IgD-negative memory B cell (primary cell): ENCODE measurements at regions not wholly inside any gene's neighbourhood (a gene's known extent, or its start where the extent isn't known, plus 50 kb on each side); places are given as distances from the start of the nearest gene placed in this dataset.

Experiments
- H3K27ac Mint-ChIP-seq, 3 donors: one replicate each; pipeline ENCODE4 v1.8.0; 2020 to 2022; ENCODE audit warnings: mild to moderate bottlenecking in 3 of 3, mixed read lengths in 3 of 3, moderate library complexity in 1 of 3
- H3K27me3 Mint-ChIP-seq: one replicate; pipeline ENCODE4 v1.8.0; 2021; ENCODE audit warnings: mixed read lengths
- H3K36me3 Mint-ChIP-seq: one replicate; pipeline ENCODE4 v1.8.0; 2020; ENCODE audit warnings: mild to moderate bottlenecking, mixed read lengths
- H3K4me1 Mint-ChIP-seq, 3 donors: one replicate each; pipeline ENCODE4 v1.8.0; 2020 to 2022; ENCODE audit warnings: mixed read lengths in 3 of 3, mild to moderate bottlenecking in 1 of 3
- H3K4me3 Mint-ChIP-seq, 4 donors: one replicate each; pipeline ENCODE4 v1.8.0; 2020 to 2022; ENCODE audit warnings: mild to moderate bottlenecking in 4 of 4, mixed read lengths in 4 of 4, moderate library complexity in 3 of 4
- H3K9me3 Mint-ChIP-seq, 3 donors: one replicate each; pipeline ENCODE4 v1.8.0; 2020 to 2021; ENCODE audit warnings: mixed read lengths in 3 of 3, mild to moderate bottlenecking in 1 of 3

- H3K4me3 Mint-ChIP-seq: peak overlapping the region in 1 of 4 donors; percentile 49
- peaks cover 1 to 5% (median 2%) of the 10 kb centered on the region in 3 donors for H3K9me3 Mint-ChIP-seq
- peaks cover 1% of the 10 kb centered on the region for H3K36me3 Mint-ChIP-seq
- peaks cover 6 to 16% (median 11%) of the 10 kb centered on the region in 3 donors for H3K4me1 Mint-ChIP-seq
- no peak overlapping the region for H3K27ac Mint-ChIP-seq
- peaks cover 7% of the 10 kb centered on the region for H3K27me3 Mint-ChIP-seq
Measured at GRCh38 chr5:98464737-98465330, 308.6 kb upstream of the RGMB start.

- Mint-ChIP-seq H3K27me3 (peaks cover 6% of the 10 kb centered on the region), H3K27ac (no peak overlapping the region)
Measured at GRCh38 chr5:98468188-98468869, 305.1 kb upstream of the RGMB start.

GRCh38 chr5:98470747-98471146 lies 302.7 kb upstream of the RGMB start:
- Mint-ChIP-seq H3K27ac (no peak overlapping the region), H3K4me3 (no peak overlapping the region), H3K36me3 (peaks cover 3% of the 10 kb centered on the region), H3K4me1 (peaks cover 0 to 2% (median 0%) of the 10 kb centered on the region in 3 donors), H3K27me3 (peaks cover 6% of the 10 kb centered on the region), H3K9me3 (no peaks in the 10 kb centered on the region)

More at GRCh38 chr5:98468188-98468869, 305.1 kb upstream of the RGMB start:
- no peak overlapping the region for H3K4me3 Mint-ChIP-seq
- H3K9me3 Mint-ChIP-seq: peaks cover 0 to 5% (median 0%) of the 10 kb centered on the region in 3 donors
- peaks cover 6 to 16% (median 11%) of the 10 kb centered on the region in 3 donors for H3K4me1 Mint-ChIP-seq
- H3K36me3 Mint-ChIP-seq: peaks cover 3% of the 10 kb centered on the region

- H3K27me3 Mint-ChIP-seq: peaks cover 8% of the 10 kb centered on the region
- no peak overlapping the region for H3K27ac Mint-ChIP-seq
- H3K4me3 Mint-ChIP-seq: no peak overlapping the region
- H3K9me3 Mint-ChIP-seq: no peaks in the 10 kb centered on the region
- peaks cover 0 to 2% (median 0%) of the 10 kb centered on the region in 3 donors for H3K4me1 Mint-ChIP-seq
- H3K36me3 Mint-ChIP-seq: peaks cover 3% of the 10 kb centered on the region
Measured at GRCh38 chr5:98471458-98471857, 302.0 kb upstream of the RGMB start.

- H3K4me1 Mint-ChIP-seq: no peaks in the 10 kb centered on the region
- no peak overlapping the region for H3K4me3 Mint-ChIP-seq
- H3K27me3 Mint-ChIP-seq: peaks cover 6% of the 10 kb centered on the region
- H3K27ac Mint-ChIP-seq: no peak overlapping the region
- no peaks in the 10 kb centered on the region for H3K9me3 Mint-ChIP-seq
- peaks cover 3% of the 10 kb centered on the region for H3K36me3 Mint-ChIP-seq
Measured at GRCh38 chr5:98474216-98474615, 299.2 kb upstream of the RGMB start.

- Mint-ChIP-seq H3K36me3 (peaks cover 2% of the 10 kb centered on the region), H3K27me3 (peaks cover 4% of the 10 kb centered on the region), H3K9me3 (no peaks in the 10 kb centered on the region), H3K4me1 (no peaks in the 10 kb centered on the region), H3K27ac (no peak overlapping the region), H3K4me3 (no peak overlapping the region)
Measured at GRCh38 chr5:98474782-98475181, 298.7 kb upstream of the RGMB start.

- no peaks in the 10 kb centered on the region for H3K4me1 Mint-ChIP-seq
- no peaks in the 10 kb centered on the region for H3K36me3 Mint-ChIP-seq
- no peak overlapping the region for H3K27ac Mint-ChIP-seq
- no peaks in the 10 kb centered on the region for H3K27me3 Mint-ChIP-seq
- H3K4me3 Mint-ChIP-seq: no peak overlapping the region
- no peaks in the 10 kb centered on the region for H3K9me3 Mint-ChIP-seq
Measured at GRCh38 chr5:98482321-98483300, 290.9 kb upstream of the RGMB start.

GRCh38 chr5:98483301-98483685 lies 290.2 kb upstream of the RGMB start:
- no peaks in the 10 kb centered on the region for H3K9me3 Mint-ChIP-seq
- no peak overlapping the region for H3K27ac Mint-ChIP-seq
- no peaks in the 10 kb centered on the region for H3K4me1 Mint-ChIP-seq
- no peak overlapping the region for H3K4me3 Mint-ChIP-seq
- H3K27me3 Mint-ChIP-seq: no peaks in the 10 kb centered on the region
- H3K36me3 Mint-ChIP-seq: no peaks in the 10 kb centered on the region

GRCh38 chr5:98489021-98489420 lies 284.4 kb upstream of the RGMB start:
- H3K27me3 Mint-ChIP-seq: no peaks in the 10 kb centered on the region
- H3K4me1 Mint-ChIP-seq: peaks cover 0 to 1% (median 0%) of the 10 kb centered on the region in 3 donors
- H3K4me3 Mint-ChIP-seq: no peak overlapping the region
- no peak overlapping the region for H3K27ac Mint-ChIP-seq
- H3K36me3 Mint-ChIP-seq: no peaks in the 10 kb centered on the region
- peaks cover 0 to 5% (median 3%) of the 10 kb centered on the region in 3 donors for H3K9me3 Mint-ChIP-seq

GRCh38 chr5:98490348-98490747 lies 283.1 kb upstream of the RGMB start:
- peaks cover 0 to 1% (median 0%) of the 10 kb centered on the region in 3 donors for H3K4me1 Mint-ChIP-seq
- peaks cover 2 to 6% (median 5%) of the 10 kb centered on the region in 3 donors for H3K9me3 Mint-ChIP-seq
- H3K4me3 Mint-ChIP-seq: no peak overlapping the region
- no peaks in the 10 kb centered on the region for H3K27me3 Mint-ChIP-seq
- H3K27ac Mint-ChIP-seq: no peak overlapping the region
- H3K36me3 Mint-ChIP-seq: no peaks in the 10 kb centered on the region

- Mint-ChIP-seq H3K27ac (peak overlapping the region in 1 of 3 donors; percentile 42), H3K4me1 (peaks cover 0 to 1% (median 0%) of the 10 kb centered on the region in 3 donors), H3K36me3 (no peaks in the 10 kb centered on the region), H3K27me3 (no peaks in the 10 kb centered on the region), H3K4me3 (no peak overlapping the region), H3K9me3 (peaks cover 2 to 6% (median 5%) of the 10 kb centered on the region in 3 donors)
Measured at GRCh38 chr5:98492258-98492657, 281.2 kb upstream of the RGMB start.

- H3K9me3 Mint-ChIP-seq: peaks cover 2 to 5% (median 2%) of the 10 kb centered on the region in 3 donors
- no peaks in the 10 kb centered on the region for H3K36me3 Mint-ChIP-seq
- no peak overlapping the region for H3K4me3 Mint-ChIP-seq
- H3K4me1 Mint-ChIP-seq: no peaks in the 10 kb centered on the region
- no peak overlapping the region for H3K27ac Mint-ChIP-seq
- H3K27me3 Mint-ChIP-seq: no peaks in the 10 kb centered on the region
Measured at GRCh38 chr5:98497418-98497817, 276.0 kb upstream of the RGMB start.

- Mint-ChIP-seq H3K9me3 (peaks cover 0 to 3% (median 2%) of the 10 kb centered on the region in 3 donors), H3K27ac (no peak overlapping the region), H3K4me1 (no peaks in the 10 kb centered on the region), H3K27me3 (no peaks in the 10 kb centered on the region), H3K4me3 (no peak overlapping the region), H3K36me3 (no peaks in the 10 kb centered on the region)
Measured at GRCh38 chr5:98498028-98498427, 275.4 kb upstream of the RGMB start.

- H3K36me3 Mint-ChIP-seq: no peaks in the 10 kb centered on the region
- H3K27ac Mint-ChIP-seq: no peak overlapping the region
- no peak overlapping the region for H3K4me3 Mint-ChIP-seq
- peaks cover 0 to 2% (median 0%) of the 10 kb centered on the region in 3 donors for H3K9me3 Mint-ChIP-seq
- no peaks in the 10 kb centered on the region for H3K4me1 Mint-ChIP-seq
- no peaks in the 10 kb centered on the region for H3K27me3 Mint-ChIP-seq
Measured at GRCh38 chr5:98499892-98500291, 273.6 kb upstream of the RGMB start.

GRCh38 chr5:98500811-98501210 lies 272.7 kb upstream of the RGMB start:
- H3K4me3 Mint-ChIP-seq: no peak overlapping the region
- H3K27me3 Mint-ChIP-seq: no peaks in the 10 kb centered on the region
- no peaks in the 10 kb centered on the region for H3K36me3 Mint-ChIP-seq
- no peaks in the 10 kb centered on the region for H3K4me1 Mint-ChIP-seq
- H3K27ac Mint-ChIP-seq: no peak overlapping the region
- H3K9me3 Mint-ChIP-seq: no peaks in the 10 kb centered on the region
